ENCODE measurements at regions not wholly inside any gene's neighbourhood (a gene's known extent, or its start where the extent isn't known, plus 50 kb on each side); places are given as distances from the start of the nearest gene placed in this dataset.
"Not testable (repeated sequence)": the region's sequence is repeated elsewhere in the genome, so short reads cannot be mapped to it uniquely, and the experiment has no call there.

DNA sequence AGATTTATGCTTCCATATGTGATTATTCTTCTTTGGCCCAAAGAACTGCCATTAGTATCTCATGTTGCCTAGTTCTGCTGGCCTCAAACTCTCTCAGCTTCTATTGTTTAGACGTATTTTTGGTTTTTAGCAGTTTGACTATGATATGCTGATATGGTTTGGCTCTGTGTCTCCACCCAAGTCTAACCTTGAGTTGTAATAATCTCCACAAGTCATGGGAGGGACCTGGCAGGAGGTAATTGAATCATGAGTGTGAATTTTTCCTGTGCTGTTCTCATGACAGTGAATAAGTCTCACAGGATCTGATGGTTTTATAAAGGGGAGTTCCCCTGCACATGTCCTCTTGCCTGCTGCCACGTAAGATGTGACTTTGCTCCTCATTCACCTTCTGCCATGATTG lies 96.7 kb upstream of the ARG1 start:
- TF ChIP-seq CHD4 (IDR thresholded peaks at IDR 0.05; ENCODE audit: borderline replicate concordance) = no peak
- ChIA-PET POLR2A (no interaction called here), CTCF (no interaction called here)
- Histone ChIP-seq H3K4me3 (no peak overlapping the region), H3K9me3 (no peaks in the 10 kb centered on the region; the same call in 2 of the 3 replicates), H3K4me1 (no peaks in the 10 kb centered on the region), H3K27ac (no peak overlapping the region), H3K4me2 (no peak overlapping the region)
- DNase-seq (ENCODE audit: low read depth in 1 of 2, low spot score in 1 of 2) = no peak
- ATAC-seq = no peak
- no peak for FAIRE-seq
- 73% methylated on average over 2 of the region's 2 CpGs for WGBS (ENCODE audit: missing lambda C conversion rate)

DNA sequence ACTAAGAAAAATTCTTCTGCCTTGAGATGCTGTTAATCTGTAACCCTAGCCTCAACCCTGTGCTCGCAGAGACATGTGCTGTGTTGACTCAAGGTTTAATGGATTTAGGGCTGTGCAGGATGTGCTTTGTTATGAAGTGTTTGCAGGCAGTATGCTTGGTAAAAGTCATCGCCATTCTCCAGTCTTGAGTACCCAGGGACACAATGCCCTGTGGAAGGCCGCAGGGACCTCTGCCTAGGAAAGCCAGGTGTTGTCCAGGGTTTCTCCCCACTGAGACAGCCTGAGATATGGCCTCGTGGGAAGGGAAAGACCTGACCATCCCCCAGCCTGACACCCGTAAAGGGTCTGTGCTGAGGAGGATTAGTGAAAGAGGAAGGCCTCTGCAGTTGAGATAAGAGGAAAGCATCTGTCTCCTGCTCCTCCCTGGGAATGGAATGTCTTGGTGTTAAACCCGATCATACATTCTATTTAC lies 94.2 kb upstream of the ARG1 start:
- ATAC-seq; H3K4me3 ChIP-seq; FAIRE-seq; H3K4me1 ChIP-seq; H3K4me2 ChIP-seq; H3K27ac ChIP-seq; H3K9me3 ChIP-seq; CTCF ChIA-PET; POLR2A ChIA-PET; DNase-seq (ENCODE audit: low read depth in 1 of 2, low spot score in 1 of 2): not testable (repeated sequence)
- WGBS (ENCODE audit: missing lambda C conversion rate) = 22% methylated on average over 6 of the region's 6 CpGs

DNA sequence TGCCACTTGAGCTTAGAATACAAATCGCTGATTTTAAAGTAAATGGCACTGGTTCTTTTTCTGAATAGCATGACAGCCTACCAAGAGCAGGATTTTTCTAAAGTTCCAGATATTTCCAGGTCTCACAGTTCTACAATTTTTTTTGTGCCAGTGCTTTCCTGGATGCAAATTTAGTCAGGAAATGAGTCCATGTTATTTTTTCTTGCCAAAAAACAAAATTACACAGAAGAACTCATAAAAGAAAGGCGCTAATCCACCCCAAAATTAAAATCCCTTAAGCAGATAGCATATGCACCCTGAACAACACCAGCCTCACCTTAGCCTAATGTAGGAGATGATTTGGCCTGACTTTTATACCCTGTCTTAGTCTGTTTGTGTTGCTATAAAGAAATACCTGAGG lies 86.4 kb upstream of the ARG1 start:
- DNase-seq (ENCODE audit: low read depth in 1 of 2, low spot score in 1 of 2) (no peak), ATAC-seq (no peak), FAIRE-seq (no peak)
- H3K4me3 ChIP-seq = no peak overlapping the region
- ChIA-PET CTCF (no interaction called here), POLR2A (no interaction called here)
- TF ChIP-seq ZNF302 (CRISPR knock-in tag; IDR thresholded peaks at IDR 0.05) (no peak), EHMT2 (IDR thresholded peaks at IDR 0.05; ENCODE audit: low read depth) (no peak), CHD2 (IDR thresholded peaks at IDR 0.05; ENCODE audit: low read length, partially characterized antibody) (no peak), FOSL2 (IDR thresholded peaks at IDR 0.05) (no peak), FOSL2 (CRISPR knock-in tag; IDR thresholded peaks at IDR 0.05) (no peak), ZC3H11A (IDR thresholded peaks at IDR 0.05) (no peak), EHF (CRISPR knock-in tag; IDR thresholded peaks at IDR 0.05) (no peak), HOXA7 (CRISPR knock-in tag; IDR thresholded peaks at IDR 0.05) (no peak), MAZ (IDR thresholded peaks at IDR 0.05; ENCODE audit: borderline replicate concordance, low read depth, low read length) (no peak)
- TF ChIP-seq, protein P1, sequence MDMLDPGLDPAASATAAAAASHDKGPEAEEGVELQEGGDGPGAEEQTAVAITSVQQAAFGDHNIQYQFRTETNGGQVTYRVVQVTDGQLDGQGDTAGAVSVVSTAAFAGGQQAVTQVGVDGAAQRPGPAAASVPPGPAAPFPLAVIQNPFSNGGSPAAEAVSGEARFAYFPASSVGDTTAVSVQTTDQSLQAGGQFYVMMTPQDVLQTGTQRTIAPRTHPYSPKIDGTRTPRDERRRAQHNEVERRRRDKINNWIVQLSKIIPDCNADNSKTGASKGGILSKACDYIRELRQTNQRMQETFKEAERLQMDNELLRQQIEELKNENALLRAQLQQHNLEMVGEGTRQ (IDR thresholded peaks at IDR 0.05) = no peak
- TF ChIP-seq, protein P2, sequence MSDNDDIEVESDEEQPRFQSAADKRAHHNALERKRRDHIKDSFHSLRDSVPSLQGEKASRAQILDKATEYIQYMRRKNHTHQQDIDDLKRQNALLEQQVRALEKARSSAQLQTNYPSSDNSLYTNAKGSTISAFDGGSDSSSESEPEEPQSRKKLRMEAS (IDR thresholded peaks at IDR 0.05) = no peak
- TF ChIP-seq, protein P3, sequence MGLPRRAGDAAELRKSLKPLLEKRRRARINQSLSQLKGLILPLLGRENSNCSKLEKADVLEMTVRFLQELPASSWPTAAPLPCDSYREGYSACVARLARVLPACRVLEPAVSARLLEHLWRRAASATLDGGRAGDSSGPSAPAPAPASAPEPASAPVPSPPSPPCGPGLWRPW (IDR thresholded peaks at IDR 0.05) = no peak
- TF ChIP-seq, protein P4, sequence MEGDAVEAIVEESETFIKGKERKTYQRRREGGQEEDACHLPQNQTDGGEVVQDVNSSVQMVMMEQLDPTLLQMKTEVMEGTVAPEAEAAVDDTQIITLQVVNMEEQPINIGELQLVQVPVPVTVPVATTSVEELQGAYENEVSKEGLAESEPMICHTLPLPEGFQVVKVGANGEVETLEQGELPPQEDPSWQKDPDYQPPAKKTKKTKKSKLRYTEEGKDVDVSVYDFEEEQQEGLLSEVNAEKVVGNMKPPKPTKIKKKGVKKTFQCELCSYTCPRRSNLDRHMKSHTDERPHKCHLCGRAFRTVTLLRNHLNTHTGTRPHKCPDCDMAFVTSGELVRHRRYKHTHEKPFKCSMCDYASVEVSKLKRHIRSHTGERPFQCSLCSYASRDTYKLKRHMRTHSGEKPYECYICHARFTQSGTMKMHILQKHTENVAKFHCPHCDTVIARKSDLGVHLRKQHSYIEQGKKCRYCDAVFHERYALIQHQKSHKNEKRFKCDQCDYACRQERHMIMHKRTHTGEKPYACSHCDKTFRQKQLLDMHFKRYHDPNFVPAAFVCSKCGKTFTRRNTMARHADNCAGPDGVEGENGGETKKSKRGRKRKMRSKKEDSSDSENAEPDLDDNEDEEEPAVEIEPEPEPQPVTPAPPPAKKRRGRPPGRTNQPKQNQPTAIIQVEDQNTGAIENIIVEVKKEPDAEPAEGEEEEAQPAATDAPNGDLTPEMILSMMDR (IDR thresholded peaks at IDR 0.05) = no peak
- TF ChIP-seq, protein P5, sequence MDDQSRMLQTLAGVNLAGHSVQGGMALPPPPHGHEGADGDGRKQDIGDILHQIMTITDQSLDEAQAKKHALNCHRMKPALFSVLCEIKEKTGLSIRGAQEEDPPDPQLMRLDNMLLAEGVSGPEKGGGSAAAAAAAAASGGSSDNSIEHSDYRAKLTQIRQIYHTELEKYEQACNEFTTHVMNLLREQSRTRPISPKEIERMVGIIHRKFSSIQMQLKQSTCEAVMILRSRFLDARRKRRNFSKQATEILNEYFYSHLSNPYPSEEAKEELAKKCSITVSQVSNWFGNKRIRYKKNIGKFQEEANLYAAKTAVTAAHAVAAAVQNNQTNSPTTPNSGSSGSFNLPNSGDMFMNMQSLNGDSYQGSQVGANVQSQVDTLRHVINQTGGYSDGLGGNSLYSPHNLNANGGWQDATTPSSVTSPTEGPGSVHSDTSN (IDR thresholded peaks at IDR 0.05) = no peak
- TF ChIP-seq, protein P6, sequence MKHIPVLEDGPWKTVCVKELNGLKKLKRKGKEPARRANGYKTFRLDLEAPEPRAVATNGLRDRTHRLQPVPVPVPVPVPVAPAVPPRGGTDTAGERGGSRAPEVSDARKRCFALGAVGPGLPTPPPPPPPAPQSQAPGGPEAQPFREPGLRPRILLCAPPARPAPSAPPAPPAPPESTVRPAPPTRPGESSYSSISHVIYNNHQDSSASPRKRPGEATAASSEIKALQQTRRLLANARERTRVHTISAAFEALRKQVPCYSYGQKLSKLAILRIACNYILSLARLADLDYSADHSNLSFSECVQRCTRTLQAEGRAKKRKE (CRISPR knock-in tag; IDR thresholded peaks at IDR 0.05; ENCODE audit: low read depth) = no peak
- H3K4me2 ChIP-seq = no peak overlapping the region
- H3K9me3 ChIP-seq = no peaks in the 10 kb centered on the region
- WGBS (ENCODE audit: missing lambda C conversion rate) = 19% methylated on average over 2 of the region's 2 CpGs
- H3K4me1 ChIP-seq = no peaks in the 10 kb centered on the region
- H3K27ac ChIP-seq = no peak overlapping the region

All from A549 (cell line).